Right lung (tissue), 2 donors: ENCODE measurements at regions not wholly inside any gene's neighbourhood (a gene's known extent, or its start where the extent isn't known, plus 50 kb on each side); places are given as distances from the start of the nearest gene placed in this dataset.

Source experiments
- DNase-seq, 2 donors: peaks; one replicate each; pipeline ENCODE4 v3.0.0-alpha.2; 2013

GRCh38 chr5:97580746-97581145 lies 397.7 kb upstream of the RIOK2 start:
- no peak for DNase-seq

GRCh38 chr5:97591781-97592180 lies 408.7 kb upstream of the RIOK2 start:
- no peak for DNase-seq

- no peak for DNase-seq
Measured at GRCh38 chr5:97600486-97600885, 417.4 kb upstream of the RIOK2 start.

GRCh38 chr5:97601651-97602050 lies 418.6 kb upstream of the RIOK2 start:
- no peak for DNase-seq

GRCh38 chr5:97606531-97606930 lies 423.5 kb upstream of the RIOK2 start:
- DNase-seq = no peak

- no peak for DNase-seq
Measured at GRCh38 chr5:97608501-97608900, 425.5 kb upstream of the RIOK2 start.

GRCh38 chr5:97618721-97619120 lies 435.7 kb upstream of the RIOK2 start:
- DNase-seq = no peak

- DNase-seq = no peak
Measured at GRCh38 chr5:97623441-97623840, 440.4 kb upstream of the RIOK2 start.

- DNase-seq = no peak
Measured at GRCh38 chr5:97624886-97625285, 441.8 kb upstream of the RIOK2 start.

- no peak for DNase-seq
Measured at GRCh38 chr5:97627272-97627671, 444.2 kb upstream of the RIOK2 start.

- no peak for DNase-seq
Measured at GRCh38 chr5:97628031-97628430, 445.0 kb upstream of the RIOK2 start.

GRCh38 chr5:97628807-97629206 lies 445.8 kb upstream of the RIOK2 start:
- no peak for DNase-seq

GRCh38 chr5:97629276-97629675 lies 446.2 kb upstream of the RIOK2 start:
- DNase-seq = no peak

GRCh38 chr5:97635553-97635952 lies 452.5 kb upstream of the RIOK2 start:
- no peak for DNase-seq

- DNase-seq = no peak
Measured at GRCh38 chr5:97636766-97637165, 453.7 kb upstream of the RIOK2 start.

GRCh38 chr5:97641081-97641480 lies 458.0 kb upstream of the RIOK2 start:
- DNase-seq = no peak

- DNase-seq = no peak
Measured at GRCh38 chr5:97644206-97644605, 461.2 kb upstream of the RIOK2 start.

- DNase-seq = no peak
Measured at GRCh38 chr5:97644896-97645295, 461.8 kb upstream of the RIOK2 start.

- DNase-seq = no peak
Measured at GRCh38 chr5:97657239-97657638, 474.2 kb upstream of the RIOK2 start.

GRCh38 chr5:97658116-97658900 lies 475.3 kb upstream of the RIOK2 start:
- no peak for DNase-seq

- no peak for DNase-seq
Measured at GRCh38 chr5:97666783-97667182, 483.7 kb upstream of the RIOK2 start.

- no peak for DNase-seq
Measured at GRCh38 chr5:97670447-97670846, 487.4 kb upstream of the RIOK2 start.

- no peak for DNase-seq
Measured at GRCh38 chr5:97676608-97677007, 493.6 kb upstream of the RIOK2 start.

GRCh38 chr5:97694091-97694490 lies 511.0 kb upstream of the RIOK2 start:
- DNase-seq = no peak
